Activated T-cell treated with anti-CD3 and anti-CD28 coated beads, Interleukin-2, amount 50 U/mL, for 24 hours (primary cell): ENCODE measurements at regions not wholly inside any gene's neighbourhood (a gene's known extent, or its start where the extent isn't known, plus 50 kb on each side); places are given as distances from the start of the nearest gene placed in this dataset.

Experiments used
- DNase-seq: peaks from one replicate; pipeline ENCODE4 v3.0.0-alpha.2; 2020
- H3K27ac Mint-ChIP-seq: 2 replicates; pipeline ENCODE4 v1.8.0; 2020; ENCODE audit warnings: mild to moderate bottlenecking, mixed read lengths
- H3K27me3 Mint-ChIP-seq: 2 replicates; pipeline ENCODE4 v1.8.0; 2020; ENCODE audit warnings: mixed read lengths
- H3K36me3 Mint-ChIP-seq: 2 replicates; pipeline ENCODE4 v1.8.0; 2020; ENCODE audit warnings: low read depth, mixed read lengths
- H3K4me1 Mint-ChIP-seq: 2 replicates; pipeline ENCODE4 v1.8.0; 2020; ENCODE audit warnings: low read depth, mixed read lengths
- H3K4me3 Mint-ChIP-seq: 2 replicates; pipeline ENCODE4 v1.8.0; 2020; ENCODE audit warnings: mild to moderate bottlenecking, moderate library complexity, mixed read lengths
- H3K9me3 Mint-ChIP-seq: 2 replicates; pipeline ENCODE4 v1.8.0; 2020; ENCODE audit warnings: mixed read lengths

DNA sequence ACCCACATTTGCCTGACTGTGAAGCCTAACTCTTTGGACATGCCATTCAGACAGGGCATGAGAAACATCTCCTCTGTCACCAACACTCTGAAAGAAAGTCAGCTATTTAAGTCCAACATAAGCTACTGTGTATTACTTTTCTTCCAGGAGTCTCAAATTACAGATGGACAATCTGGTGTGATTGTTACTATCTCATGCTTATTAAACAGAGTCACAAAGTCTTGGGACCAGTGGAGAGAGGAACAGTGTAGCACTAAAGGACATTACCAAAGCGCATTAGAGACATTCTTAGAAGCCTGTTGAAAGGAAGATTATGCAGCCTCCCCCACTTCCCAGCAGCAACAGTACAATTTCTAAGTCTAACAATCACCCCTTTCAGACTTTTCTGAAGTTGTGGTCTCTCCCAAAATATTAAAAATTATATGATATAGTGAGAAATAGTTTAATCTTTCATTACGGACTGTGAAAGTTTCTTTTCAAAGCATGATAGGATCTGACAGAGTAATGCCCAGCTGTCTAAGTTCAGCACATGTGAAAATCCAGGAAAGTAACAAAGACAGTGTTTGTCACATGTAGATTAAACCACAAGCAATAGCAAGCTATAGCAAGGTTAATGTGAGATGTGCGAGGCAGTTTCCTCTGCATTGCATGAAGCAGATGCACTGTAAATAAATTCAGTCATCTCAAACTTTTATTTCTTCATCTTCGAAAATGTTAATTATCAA lies 280.9 kb upstream of the FZD8 start:
- no peak for DNase-seq
- Mint-ChIP-seq H3K4me3 (no peak overlapping the region), H3K9me3 (no peaks in the 10 kb centered on the region), H3K27ac (no peak overlapping the region), H3K27me3 (no peaks in the 10 kb centered on the region), H3K36me3 (no peaks in the 10 kb centered on the region), H3K4me1 (no peaks in the 10 kb centered on the region)

DNA sequence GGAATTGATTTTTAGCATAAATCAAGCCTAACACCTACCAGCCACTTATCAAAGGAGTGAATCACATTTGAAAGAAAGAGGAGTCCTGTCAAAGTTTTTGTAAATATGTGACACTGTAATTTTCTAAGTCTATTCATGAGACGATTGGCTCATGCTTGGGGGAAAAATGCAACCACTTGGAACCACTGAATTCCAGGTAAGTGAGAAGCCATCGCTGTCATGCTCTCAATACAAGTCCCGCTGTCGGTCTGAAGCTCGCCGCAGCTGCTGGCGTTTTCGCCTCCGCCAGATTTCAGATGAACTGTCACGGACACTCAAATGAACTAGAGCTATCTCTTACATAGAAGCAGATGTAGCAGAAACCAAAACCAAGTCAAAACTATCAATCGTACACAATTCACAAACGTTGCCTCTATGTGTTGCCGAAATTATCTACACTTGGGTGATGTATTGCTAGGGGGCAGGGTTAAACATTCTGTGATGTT lies 279.8 kb upstream of the FZD8 start:
- Mint-ChIP-seq H3K4me1 (no peaks in the 10 kb centered on the region), H3K36me3 (no peaks in the 10 kb centered on the region), H3K27ac (no peak overlapping the region), H3K9me3 (no peaks in the 10 kb centered on the region), H3K27me3 (no peaks in the 10 kb centered on the region), H3K4me3 (no peak overlapping the region)
- no peak for DNase-seq

DNA sequence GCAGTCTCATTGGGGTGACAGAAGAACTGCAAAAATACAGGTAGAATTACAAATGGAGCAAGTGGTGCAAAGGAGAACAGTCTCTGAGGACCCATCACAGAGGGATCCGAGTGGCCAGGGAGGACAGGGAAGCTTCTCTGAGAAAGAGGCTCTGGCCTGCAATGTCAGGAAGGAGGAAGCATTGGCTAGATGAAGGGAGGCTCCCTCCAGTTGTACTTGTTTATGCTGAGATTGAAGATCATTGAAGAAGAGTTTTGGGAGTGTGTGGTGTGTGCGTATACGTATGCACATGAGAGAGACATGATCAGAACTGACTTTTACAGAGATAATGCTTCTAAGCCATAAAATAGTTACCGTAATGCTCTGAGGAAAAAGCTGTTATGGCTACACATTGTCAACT lies 274.7 kb upstream of the FZD8 start:
- H3K4me3 Mint-ChIP-seq, result no peak overlapping the region
- H3K36me3 Mint-ChIP-seq, result no peaks in the 10 kb centered on the region
- H3K27me3 Mint-ChIP-seq, result no peaks in the 10 kb centered on the region
- DNase-seq, result no peak
- no peaks in the 10 kb centered on the region for H3K9me3 Mint-ChIP-seq
- H3K27ac Mint-ChIP-seq, result no peak overlapping the region
- H3K4me1 Mint-ChIP-seq, result no peaks in the 10 kb centered on the region

DNA sequence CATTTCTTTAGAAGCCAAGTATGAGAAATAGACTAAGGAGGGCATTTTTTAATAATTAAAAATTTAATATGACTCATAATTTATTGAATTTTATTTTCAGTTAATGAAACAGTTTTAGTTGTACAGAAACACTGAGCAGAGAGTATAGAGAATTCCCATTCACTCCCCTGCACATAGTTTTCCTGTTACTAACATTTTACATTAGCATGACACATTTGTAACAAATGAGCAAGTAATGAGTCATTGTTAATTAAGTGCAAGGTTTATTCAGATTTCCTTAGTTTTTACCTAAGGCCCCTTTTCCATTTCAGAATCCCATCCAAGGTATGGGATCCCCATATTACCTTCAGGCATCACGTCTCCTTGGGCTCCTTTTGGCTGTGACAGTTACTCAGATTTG lies 271.5 kb upstream of the FZD8 start:
- Mint-ChIP-seq H3K4me3 (no peak overlapping the region), H3K4me1 (no peaks in the 10 kb centered on the region), H3K27ac (no peak overlapping the region), H3K36me3 (no peaks in the 10 kb centered on the region), H3K27me3 (no peaks in the 10 kb centered on the region), H3K9me3 (no peaks in the 10 kb centered on the region)
- DNase-seq, result no peak

DNA sequence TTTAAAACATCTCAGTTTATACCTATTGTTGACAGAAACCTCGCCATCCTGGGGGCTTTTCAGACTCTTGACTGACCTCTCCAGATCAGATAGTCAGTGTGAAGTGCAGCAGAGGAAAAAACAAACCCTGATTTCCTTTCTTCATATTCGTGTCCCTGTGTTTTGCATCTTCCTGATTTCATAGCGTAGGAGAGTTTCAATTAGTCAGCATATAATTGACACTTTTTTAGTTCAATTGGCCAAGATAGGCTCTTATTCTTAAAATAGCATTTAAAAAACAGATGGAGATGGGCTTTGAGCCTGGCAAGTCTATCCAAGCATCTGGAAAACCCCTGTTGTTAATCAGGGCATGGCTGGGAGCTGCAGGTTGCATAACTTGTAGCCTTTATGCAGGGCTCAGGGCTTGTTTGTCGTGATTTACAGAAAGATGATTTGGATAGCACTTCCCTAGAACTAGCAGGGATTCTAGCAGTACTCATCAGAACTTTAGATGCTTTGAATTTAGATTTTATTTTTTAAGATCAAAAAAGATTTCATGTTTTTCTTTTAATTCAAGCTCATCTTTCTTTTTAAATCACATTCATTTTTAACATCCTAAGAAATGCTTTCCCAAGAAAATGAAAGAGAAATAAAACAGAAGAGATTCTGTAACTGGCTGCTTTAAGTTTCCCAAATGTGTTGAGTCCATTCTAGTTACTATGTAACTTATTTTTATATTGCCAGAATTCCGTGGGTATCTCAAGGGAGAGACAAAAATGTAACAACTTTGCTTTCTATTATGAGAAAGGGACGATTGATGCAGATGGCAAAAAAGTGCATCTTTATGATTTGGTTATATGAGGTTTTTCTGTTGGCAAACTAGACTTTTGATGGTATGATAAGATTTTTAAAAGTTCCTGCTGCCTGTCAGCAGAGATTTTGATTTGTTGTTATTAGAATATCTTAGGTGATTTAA lies 270.8 kb upstream of the FZD8 start:
- H3K36me3 Mint-ChIP-seq, result no peaks in the 10 kb centered on the region
- no peak overlapping the region for H3K27ac Mint-ChIP-seq
- no peaks in the 10 kb centered on the region for H3K27me3 Mint-ChIP-seq
- H3K4me1 Mint-ChIP-seq, result no peaks in the 10 kb centered on the region
- DNase-seq, result no peak
- H3K4me3 Mint-ChIP-seq, result no peak overlapping the region
- no peaks in the 10 kb centered on the region for H3K9me3 Mint-ChIP-seq

DNA sequence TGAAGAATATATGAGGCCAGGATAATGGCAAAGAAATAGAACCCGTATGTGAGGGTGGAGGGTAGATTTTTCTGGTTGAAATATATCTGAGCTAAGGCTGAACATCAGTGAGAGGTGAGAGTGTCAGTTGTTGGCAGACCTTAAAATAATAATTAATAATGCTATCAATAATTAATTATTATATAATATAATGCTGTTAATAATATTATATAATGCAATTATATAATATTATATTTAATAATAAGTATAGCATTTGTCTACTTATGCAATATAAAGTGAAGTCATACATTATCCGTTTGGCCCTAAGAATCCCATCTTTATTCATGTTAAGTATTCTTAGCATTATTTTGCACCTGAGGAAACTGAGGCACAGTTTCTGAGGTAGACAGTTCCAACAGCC lies 269.9 kb upstream of the FZD8 start:
- Mint-ChIP-seq H3K4me1 (no peaks in the 10 kb centered on the region), H3K27ac (no peak overlapping the region), H3K4me3 (no peak overlapping the region), H3K9me3 (no peaks in the 10 kb centered on the region), H3K36me3 (no peaks in the 10 kb centered on the region), H3K27me3 (no peaks in the 10 kb centered on the region)
- no peak for DNase-seq

DNA sequence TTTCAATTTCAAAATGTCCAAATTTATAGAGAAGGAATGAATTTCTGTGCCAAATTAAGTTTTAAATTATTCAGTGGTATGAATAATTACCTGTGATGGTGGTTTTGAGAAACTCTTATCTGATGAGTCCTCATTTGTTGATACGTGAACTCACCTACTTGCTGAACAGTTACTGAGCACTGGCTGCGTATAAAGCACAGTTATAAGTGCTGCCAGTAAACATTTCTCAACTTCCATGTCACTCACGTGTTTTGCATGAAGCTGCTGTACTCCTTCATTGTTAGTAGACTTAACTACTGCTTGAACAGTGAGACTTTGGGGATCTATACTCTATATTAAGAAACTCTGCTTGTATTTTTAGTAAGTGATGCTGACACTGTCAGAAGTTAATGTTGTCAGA lies 269.1 kb upstream of the FZD8 start:
- Mint-ChIP-seq H3K36me3 (no peaks in the 10 kb centered on the region), H3K4me1 (no peaks in the 10 kb centered on the region), H3K27ac (no peak overlapping the region), H3K9me3 (no peaks in the 10 kb centered on the region), H3K4me3 (no peak overlapping the region), H3K27me3 (no peaks in the 10 kb centered on the region)
- no peak for DNase-seq

DNA sequence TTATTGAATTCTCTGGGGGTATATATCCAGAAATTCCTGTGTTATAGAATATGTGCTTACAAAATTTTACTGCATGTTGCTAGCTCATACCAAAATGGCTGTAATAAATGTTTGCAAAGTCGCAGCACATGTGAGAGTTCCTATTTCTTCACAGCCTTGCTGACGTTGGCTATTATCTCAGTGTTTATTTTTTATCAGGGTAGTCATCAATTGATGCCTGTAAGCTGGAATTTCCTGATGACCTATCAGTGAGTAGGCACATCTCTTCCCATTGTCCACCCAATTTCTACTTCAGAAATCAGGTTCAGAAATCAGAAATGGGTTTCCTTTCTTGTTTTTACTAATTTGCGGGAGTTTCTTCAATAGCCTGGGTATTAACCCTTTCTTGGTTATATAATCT lies 268.1 kb upstream of the FZD8 start:
- Mint-ChIP-seq H3K4me1 (no peaks in the 10 kb centered on the region), H3K36me3 (no peaks in the 10 kb centered on the region), H3K27ac (no peak overlapping the region), H3K27me3 (no peaks in the 10 kb centered on the region), H3K9me3 (no peaks in the 10 kb centered on the region), H3K4me3 (no peak overlapping the region)
- no peak for DNase-seq

DNA sequence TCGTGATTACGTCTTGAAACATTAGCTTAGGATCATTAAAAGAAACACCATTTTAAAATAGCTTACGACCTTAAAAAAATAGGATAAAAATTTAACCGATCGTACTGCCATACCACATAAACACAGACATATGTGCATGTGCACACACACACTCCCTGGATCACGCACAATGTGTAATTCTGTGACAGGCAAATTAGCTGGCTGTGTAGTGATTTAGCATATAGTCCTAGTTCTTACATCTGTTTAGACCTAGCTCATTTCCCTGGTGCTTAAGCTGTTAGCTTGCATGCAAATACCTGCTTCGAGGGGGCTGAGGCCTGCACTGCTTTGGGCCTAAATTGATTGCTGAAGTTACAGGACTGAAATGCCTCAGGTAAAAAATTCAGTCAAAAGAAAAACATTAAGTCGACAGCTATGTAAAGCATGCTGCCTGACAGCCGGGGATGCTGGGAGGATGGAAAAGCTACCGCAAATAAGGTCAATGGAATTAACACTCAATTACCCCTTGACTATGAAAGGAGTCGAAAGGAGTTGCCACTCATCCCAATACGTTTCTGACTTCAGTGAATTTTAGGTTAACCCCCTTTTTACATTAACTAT lies 267.1 kb upstream of the FZD8 start:
- Mint-ChIP-seq H3K27me3 (no peaks in the 10 kb centered on the region), H3K9me3 (no peaks in the 10 kb centered on the region), H3K4me1 (no peaks in the 10 kb centered on the region), H3K36me3 (no peaks in the 10 kb centered on the region), H3K4me3 (no peak overlapping the region), H3K27ac (no peak overlapping the region)
- no peak for DNase-seq

DNA sequence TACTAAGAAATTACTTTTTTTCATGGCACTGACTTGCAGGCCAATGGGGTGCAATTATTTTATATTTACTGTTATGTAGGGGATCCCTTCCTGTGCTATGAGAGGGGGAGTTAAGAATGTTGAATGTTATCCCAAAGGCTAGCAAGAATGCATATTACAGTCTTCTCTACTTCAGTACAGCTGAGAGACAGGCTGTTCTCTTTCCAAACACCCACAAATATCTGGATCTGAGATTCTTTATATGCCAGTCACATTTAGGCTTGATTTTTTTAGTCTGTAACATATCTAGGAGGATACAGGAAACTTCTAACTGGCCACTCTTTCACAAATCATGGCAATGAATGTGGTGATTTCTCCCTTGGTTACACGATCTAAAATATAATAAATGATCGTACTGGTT lies 266.4 kb upstream of the FZD8 start:
- DNase-seq, result no peak
- Mint-ChIP-seq H3K36me3 (no peaks in the 10 kb centered on the region), H3K27ac (no peak overlapping the region), H3K4me3 (no peak overlapping the region), H3K4me1 (no peaks in the 10 kb centered on the region), H3K9me3 (no peaks in the 10 kb centered on the region), H3K27me3 (no peaks in the 10 kb centered on the region)

DNA sequence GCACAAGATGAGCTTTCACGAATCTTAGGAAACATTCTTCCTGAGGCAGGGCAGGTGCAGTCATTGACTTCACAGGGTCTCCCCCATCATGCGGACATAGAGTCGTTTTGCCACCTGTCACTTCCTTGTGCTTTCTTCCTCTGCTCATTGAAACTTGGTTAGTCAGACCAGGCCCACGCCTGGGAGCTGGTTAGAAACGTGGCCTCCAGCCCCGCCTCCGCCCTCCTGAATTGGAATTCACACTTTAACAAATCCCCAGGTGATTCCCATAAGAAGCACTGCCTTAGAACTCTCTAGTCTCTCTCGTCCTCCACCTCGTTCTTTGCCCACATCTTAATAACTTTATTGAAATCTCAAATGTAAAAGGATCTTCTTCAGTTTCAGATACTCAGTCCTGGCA lies 265.5 kb upstream of the FZD8 start:
- Mint-ChIP-seq H3K4me3 (no peak overlapping the region), H3K4me1 (no peaks in the 10 kb centered on the region), H3K9me3 (no peaks in the 10 kb centered on the region)

DNA sequence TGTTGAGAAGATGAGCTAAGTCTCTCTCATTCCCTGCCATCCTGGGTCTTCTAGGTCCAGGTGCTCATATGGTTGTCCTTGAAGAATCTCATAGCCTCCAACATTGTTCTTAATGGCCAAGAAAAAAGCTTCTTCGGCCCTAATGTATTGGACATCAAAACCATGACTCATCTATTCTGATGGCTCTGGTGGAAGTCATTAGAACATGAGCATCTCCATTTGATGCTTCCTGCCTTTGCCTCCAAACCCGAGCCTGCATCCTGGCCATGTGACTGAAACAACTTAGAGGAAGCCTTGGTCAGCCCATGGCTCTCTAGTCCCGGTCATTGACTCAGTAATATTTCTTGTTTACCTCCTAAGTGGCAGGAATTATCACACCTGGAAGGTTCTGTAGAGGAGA lies 264.1 kb upstream of the FZD8 start:
- Mint-ChIP-seq H3K27me3 (no peaks in the 10 kb centered on the region), H3K9me3 (no peaks in the 10 kb centered on the region), H3K4me1 (no peaks in the 10 kb centered on the region), H3K27ac (no peak overlapping the region), H3K36me3 (no peaks in the 10 kb centered on the region), H3K4me3 (no peak overlapping the region)
- no peak for DNase-seq

More for the DNA sequence above, 265.5 kb upstream of the FZD8 start:
- Mint-ChIP-seq H3K27ac (no peak overlapping the region), H3K27me3 (no peaks in the 10 kb centered on the region), H3K36me3 (no peaks in the 10 kb centered on the region)
- no peak for DNase-seq

DNA sequence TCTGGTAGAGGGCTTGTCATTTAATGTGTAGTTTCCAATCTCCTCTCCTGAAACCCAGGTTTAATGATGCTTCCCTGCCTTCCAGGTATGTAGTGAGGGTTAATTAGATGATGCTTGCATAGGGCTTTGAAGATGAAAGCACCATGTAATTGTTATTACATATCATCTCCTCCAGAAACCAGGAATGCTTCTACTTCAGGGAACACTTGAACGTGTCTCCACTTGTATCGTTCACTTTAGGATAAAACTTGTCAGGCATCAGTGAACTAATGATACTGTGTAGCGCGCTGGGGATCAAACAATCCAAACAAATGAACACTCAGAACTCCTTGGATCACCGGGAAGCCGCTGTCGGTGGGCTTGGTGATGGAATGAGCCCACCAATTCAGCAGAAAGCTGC lies 260.9 kb upstream of the FZD8 start:
- Mint-ChIP-seq H3K4me3 (no peak overlapping the region), H3K27ac (no peak overlapping the region), H3K4me1 (no peaks in the 10 kb centered on the region), H3K27me3 (no peaks in the 10 kb centered on the region), H3K9me3 (no peaks in the 10 kb centered on the region), H3K36me3 (no peaks in the 10 kb centered on the region)
- no peak for DNase-seq

DNA sequence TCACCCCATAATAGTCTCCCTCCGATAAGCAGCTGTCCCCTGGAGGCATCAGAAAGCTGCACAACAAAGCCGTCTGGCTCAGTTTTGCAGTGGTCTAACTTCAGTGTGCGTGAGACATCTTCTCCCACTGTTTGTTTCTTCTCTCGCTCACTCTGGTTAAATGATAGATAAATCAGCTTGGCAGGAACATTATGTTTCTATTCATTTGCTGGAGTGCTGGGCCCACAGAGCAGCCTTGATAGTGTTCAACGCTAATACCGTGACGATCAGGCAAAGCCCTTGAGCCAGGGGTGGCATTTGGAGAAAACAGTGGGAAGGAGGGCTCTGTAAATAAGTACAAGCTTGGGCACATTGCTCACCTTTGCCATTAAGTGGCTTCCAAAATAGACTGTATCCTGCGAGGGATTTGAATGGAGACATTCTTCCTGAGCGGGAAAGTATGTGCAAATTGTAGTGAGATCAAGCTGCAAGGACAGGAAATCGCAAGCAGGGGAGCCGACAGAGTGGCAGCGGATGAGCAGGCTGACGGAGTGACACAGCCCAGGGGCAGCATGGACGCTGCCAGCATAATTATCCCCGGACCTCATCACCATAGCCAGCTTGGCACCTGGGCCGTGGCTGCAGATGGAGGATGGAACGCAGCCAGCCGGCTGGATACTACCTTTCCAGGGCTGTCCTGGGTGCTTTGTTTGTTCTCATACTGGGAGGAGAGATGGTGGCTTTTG lies 256.8 kb upstream of the FZD8 start:
- no peak overlapping the region for H3K27ac Mint-ChIP-seq
- H3K36me3 Mint-ChIP-seq, result no peaks in the 10 kb centered on the region
- H3K4me3 Mint-ChIP-seq, result no peak overlapping the region
- DNase-seq, result no peak
- H3K27me3 Mint-ChIP-seq, result no peaks in the 10 kb centered on the region
- peaks cover 4% of the 10 kb centered on the region for H3K9me3 Mint-ChIP-seq
- no peaks in the 10 kb centered on the region for H3K4me1 Mint-ChIP-seq
